ENCODE measurements at regions not wholly inside any gene's neighbourhood (a gene's known extent, or its start where the extent isn't known, plus 50 kb on each side); places are given as distances from the start of the nearest gene placed in this dataset.

DNA sequence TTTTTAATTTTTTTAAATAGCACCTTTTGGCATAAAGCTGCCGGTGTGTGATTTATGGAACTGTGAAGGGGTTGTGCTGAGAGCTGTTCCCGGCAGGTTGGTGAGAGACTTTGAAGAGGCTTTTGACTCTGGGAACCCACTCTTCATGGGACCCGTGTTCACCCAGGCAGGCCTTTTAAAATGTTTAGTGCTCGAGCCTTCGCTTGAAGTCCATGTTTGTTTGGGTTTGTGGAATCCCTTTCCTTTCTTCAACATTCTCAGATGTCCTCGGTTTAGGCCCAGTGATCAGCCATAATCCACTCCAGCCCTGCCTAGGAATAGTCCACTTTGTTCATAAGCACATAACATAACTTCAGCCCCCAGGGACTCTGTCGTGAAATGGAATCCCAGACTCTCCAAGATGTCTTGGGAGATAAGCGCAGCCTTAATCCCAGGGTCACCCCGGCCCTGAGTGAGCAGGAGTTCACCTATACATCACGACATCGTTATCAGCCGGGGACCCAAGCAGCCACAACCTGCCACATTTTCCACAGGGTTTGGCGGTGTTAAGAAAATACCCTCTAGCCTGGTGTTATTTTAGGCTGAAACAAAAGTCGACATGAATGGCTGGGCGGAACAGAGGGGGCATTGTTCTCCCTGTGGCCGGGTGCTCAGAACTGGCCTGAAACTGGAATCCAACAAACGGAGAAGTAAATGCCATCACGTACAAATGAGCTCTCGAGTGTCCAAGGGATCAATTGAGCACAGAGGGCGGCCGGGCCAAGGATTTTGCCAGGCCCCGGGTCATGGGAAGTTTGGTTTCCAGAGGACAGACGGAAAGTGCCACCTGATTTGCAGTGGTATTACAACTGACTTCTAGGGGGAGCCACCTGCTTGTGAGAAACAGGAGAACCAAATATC, 145.7 kb upstream of the IRX3 start:
- peaks cover 0 to 8% of the 10 kb centered on the region in 2 donors for H3K4me1 ChIP-seq
- H3K27me3 ChIP-seq, result peaks cover 5 to 49% of the 10 kb centered on the region in 2 donors
- ATAC-seq (peak; percentile 58), DNase-seq (no peak)
- peaks cover 0 to 2% of the 10 kb centered on the region in 2 donors for H3K9me3 ChIP-seq
- no peaks in the 10 kb centered on the region for H3K36me3 ChIP-seq
- intact Hi-C loops (cut with DNase I), result no loop called here
- H3K27ac ChIP-seq, result no peak overlapping the region
- TF ChIP-seq, protein P1, sequence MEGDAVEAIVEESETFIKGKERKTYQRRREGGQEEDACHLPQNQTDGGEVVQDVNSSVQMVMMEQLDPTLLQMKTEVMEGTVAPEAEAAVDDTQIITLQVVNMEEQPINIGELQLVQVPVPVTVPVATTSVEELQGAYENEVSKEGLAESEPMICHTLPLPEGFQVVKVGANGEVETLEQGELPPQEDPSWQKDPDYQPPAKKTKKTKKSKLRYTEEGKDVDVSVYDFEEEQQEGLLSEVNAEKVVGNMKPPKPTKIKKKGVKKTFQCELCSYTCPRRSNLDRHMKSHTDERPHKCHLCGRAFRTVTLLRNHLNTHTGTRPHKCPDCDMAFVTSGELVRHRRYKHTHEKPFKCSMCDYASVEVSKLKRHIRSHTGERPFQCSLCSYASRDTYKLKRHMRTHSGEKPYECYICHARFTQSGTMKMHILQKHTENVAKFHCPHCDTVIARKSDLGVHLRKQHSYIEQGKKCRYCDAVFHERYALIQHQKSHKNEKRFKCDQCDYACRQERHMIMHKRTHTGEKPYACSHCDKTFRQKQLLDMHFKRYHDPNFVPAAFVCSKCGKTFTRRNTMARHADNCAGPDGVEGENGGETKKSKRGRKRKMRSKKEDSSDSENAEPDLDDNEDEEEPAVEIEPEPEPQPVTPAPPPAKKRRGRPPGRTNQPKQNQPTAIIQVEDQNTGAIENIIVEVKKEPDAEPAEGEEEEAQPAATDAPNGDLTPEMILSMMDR (IDR thresholded peaks at IDR 0.05), result no peak
- H3K4me3 ChIP-seq, result no peak overlapping the region

DNA sequence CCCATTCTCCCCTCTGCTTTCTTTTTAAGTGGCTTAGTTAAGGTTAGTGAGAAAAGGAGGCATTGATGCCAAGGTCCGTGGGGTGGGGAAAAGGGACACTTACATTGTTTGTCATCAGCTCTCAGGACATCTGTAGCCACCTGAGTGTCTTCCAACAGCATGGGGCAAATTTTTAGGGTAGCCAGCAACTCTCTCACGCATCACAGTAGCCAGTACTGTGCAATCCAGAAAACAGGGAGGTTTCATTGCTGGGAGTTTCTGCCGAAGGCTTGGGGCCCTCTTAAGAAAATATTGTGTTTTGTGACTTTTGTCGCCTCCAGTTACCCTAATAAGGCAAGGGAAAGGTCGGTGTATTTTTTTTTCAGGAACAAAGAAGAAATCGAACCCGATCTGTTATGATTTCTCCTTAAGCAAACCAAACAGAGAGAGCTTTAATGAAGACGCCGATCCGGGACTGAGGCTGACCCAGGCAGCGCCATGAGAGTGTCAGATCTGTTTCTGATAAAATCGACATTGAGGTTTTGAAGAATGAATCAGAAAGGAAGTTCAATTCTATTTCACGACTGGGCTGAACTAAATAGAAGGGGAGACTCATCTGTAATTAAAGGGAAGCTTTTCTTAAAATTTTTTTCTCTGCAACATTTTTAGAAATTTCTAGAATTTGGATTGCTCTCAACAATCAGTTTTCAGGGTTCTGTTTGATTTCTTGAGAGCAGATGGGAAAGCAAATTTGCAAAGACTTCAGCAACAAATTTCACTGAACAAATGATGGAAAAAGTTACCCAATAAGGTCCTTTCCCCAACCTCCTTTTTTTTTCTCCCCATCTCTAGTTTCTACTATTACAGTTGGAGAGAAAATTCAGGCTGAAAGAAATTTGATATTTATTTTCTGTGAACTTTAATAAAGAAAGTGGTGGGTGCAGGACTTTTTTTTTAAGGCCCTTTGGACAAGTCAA, 144.7 kb upstream of the IRX3 start:
- intact Hi-C loops (cut with DNase I), result no loop called here
- H3K4me3 ChIP-seq, result no peak overlapping the region
- TF ChIP-seq, protein P1 (IDR thresholded peaks at IDR 0.05), result no peak
- peaks cover 0 to 8% of the 10 kb centered on the region in 2 donors for H3K4me1 ChIP-seq
- H3K9me3 ChIP-seq, result peaks cover 0 to 2% of the 10 kb centered on the region in 2 donors
- H3K27ac ChIP-seq, result peak overlapping the region; percentile 9 to 53
- no peaks in the 10 kb centered on the region for H3K36me3 ChIP-seq
- H3K27me3 ChIP-seq, result peaks cover 5 to 49% of the 10 kb centered on the region in 2 donors
- ATAC-seq, result peak; percentile 22
- no peak for DNase-seq

DNA sequence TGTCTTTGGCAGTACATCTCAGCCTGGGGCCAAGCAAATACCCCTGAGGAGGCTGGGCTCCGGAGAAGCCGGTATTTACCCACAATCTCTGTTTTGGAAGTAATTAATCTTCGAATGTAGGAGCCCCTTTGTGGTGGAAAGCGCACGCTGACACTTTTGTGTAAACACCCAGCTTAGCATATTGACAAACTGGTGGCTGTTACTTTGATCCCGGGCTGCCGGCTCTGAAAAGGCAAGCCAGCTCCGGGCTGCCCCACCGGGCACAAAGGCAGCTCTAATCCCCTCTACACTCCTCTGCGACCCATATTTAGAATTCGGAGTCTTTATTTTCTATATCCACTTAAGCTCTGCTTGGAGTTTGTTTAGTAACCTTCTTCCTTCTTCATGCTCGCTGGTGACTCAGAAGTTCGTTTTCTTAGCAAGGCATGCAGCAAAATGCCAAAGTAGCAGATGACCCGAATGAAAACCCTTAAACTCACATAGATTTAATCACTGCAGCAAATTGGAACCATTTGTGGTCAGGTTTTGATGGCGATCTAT, 144.0 kb upstream of the IRX3 start:
- H3K27me3 ChIP-seq, result peaks cover 5 to 49% of the 10 kb centered on the region in 2 donors
- H3K36me3 ChIP-seq, result no peaks in the 10 kb centered on the region
- TF ChIP-seq, protein P1 (IDR thresholded peaks at IDR 0.05), result no peak
- H3K27ac ChIP-seq, result peak overlapping the region; percentile 39 to 53
- peaks cover 0 to 2% of the 10 kb centered on the region in 2 donors for H3K9me3 ChIP-seq
- intact Hi-C loops (cut with DNase I), result no loop called here
- ATAC-seq (peak; percentile 54), DNase-seq (no peak)
- peaks cover 0 to 8% of the 10 kb centered on the region in 2 donors for H3K4me1 ChIP-seq
- no peak overlapping the region for H3K4me3 ChIP-seq

DNA sequence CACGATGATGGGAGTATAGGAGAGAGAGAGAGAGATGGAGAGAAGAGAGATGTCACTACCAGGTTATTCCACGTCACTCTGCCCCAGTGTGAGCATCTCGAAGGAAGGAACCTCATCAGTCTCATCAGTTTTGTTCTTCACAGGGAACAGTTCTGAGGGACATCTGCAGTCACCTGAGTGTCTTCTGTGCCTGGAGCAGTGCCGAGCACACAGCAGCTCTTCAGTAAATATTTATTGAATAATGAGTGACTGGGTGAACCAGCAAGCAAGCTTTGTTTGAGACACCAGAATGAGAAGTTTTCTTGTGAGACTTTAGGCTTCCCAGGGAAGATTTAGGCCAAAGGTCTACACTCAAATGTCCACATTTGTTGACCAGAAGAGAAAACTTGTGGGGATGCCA, 142.4 kb upstream of the IRX3 start:
- intact Hi-C loops (cut with DNase I), result no loop called here
- H3K27me3 ChIP-seq, result peaks cover 5 to 54% of the 10 kb centered on the region in 2 donors
- H3K27ac ChIP-seq, result no peak overlapping the region

More for the DNA sequence above, 142.4 kb upstream of the IRX3 start:
- DNase-seq (no peak), ATAC-seq (no peak)
- no peaks in the 10 kb centered on the region for H3K36me3 ChIP-seq
- H3K4me3 ChIP-seq, result no peak overlapping the region
- peaks cover 0 to 2% of the 10 kb centered on the region in 2 donors for H3K9me3 ChIP-seq
- peaks cover 0 to 8% of the 10 kb centered on the region in 2 donors for H3K4me1 ChIP-seq
- TF ChIP-seq, protein P1 (IDR thresholded peaks at IDR 0.05), result no peak

All from left lung (tissue), 4 donors.